IMR-90 (cell line): ENCODE measurements at regions not wholly inside any gene's neighbourhood (a gene's known extent, or its start where the extent isn't known, plus 50 kb on each side); places are given as distances from the start of the nearest gene placed in this dataset.

Experiments
- ATAC-seq: fragments of 200-7000 bp; cut with Tn5 transposase; 2 replicates; pipeline ENCODE4 v1.9.1; 2020; ENCODE audit warnings: low read depth, mild to moderate bottlenecking, moderate library complexity
- BruUV-seq: library from RNA; stranded (reverse); fragments of 400-500 nt; replicated peaks from 2 replicates; lab custom pipeline; 2021; lab: Mats Ljungman, UMichigan
- CTCF ChIA-PET: fragments of 300-600 bp; formaldehyde crosslinking; extraction: SDS; loops from one replicate; lab custom pipeline; 2021; ENCODE audit warnings: antibody characterized with exemption; lab: Yijun Ruan, JAX
- POLR2A ChIA-PET: fragments of 300-600 bp; sonication (Branson Sonifier 250); formaldehyde crosslinking; loops from one replicate; lab custom pipeline; 2022; ENCODE audit warnings: antibody characterized with exemption; ENCODE audit not compliant: unreplicated experiment; lab: Charles Lee
- DNase-seq: peaks from one replicate; pipeline ENCODE4 v3.0.0; 2013
- H2AFZ ChIP-seq: replicated peaks from 2 replicates; pipeline ENCODE3; 2013; ENCODE audit warnings: low read length, mild to moderate bottlenecking; ENCODE audit not compliant: poor library complexity
- H2AK5ac ChIP-seq: 2 replicates; pipeline ENCODE4 v1.6.1; 2013; ENCODE audit warnings: low read depth, low read length, inconsistent platforms
- H2AK9ac ChIP-seq: replicated peaks from 2 replicates; pipeline ENCODE3; 2013; ENCODE audit warnings: mild to moderate bottlenecking, low read depth, low read length, moderate library complexity; ENCODE audit not compliant: poor library complexity
- H2BK120ac ChIP-seq: 2 replicates; pipeline ENCODE4 v1.6.1; 2013; ENCODE audit warnings: low read depth, low read length, inconsistent platforms
- H2BK15ac ChIP-seq: 3 replicates; pipeline ENCODE4 v1.6.1; 2013; ENCODE audit warnings: low read depth, low read length, inconsistent platforms
- H2BK20ac ChIP-seq: 2 replicates; pipeline ENCODE4 v1.6.1; 2013; ENCODE audit warnings: low read depth, mild to moderate bottlenecking, inconsistent platforms, low read length, moderate library complexity
- H2BK5ac ChIP-seq: 2 replicates; pipeline ENCODE4 v1.6.1; 2013; ENCODE audit warnings: mild to moderate bottlenecking, low read depth, low read length, inconsistent platforms; ENCODE audit not compliant: poor library complexity, severe bottlenecking
- H3K14ac ChIP-seq: replicated peaks from 2 replicates; pipeline ENCODE4 v1.6.1; 2013; ENCODE audit warnings: low read depth, low read length, inconsistent platforms
- H3K18ac ChIP-seq: 2 replicates; pipeline ENCODE4 v1.6.1; 2013; ENCODE audit warnings: low read depth, low read length, control low read depth
- H3K23ac ChIP-seq: 2 replicates; pipeline ENCODE4 v1.6.1; 2013; ENCODE audit warnings: low read depth, low read length, inconsistent platforms
- H3K27ac ChIP-seq: 2 replicates; pipeline ENCODE4 v1.5.1; 2013; ENCODE audit warnings: mild to moderate bottlenecking, control low read depth, low read length; ENCODE audit not compliant: insufficient read depth
- H3K27me3 ChIP-seq: 2 replicates; pipeline ENCODE4 v1.6.1; 2013; ENCODE audit warnings: low read length; ENCODE audit not compliant: control insufficient read depth, insufficient read depth
- H3K36me3 ChIP-seq: 2 replicates; pipeline ENCODE4 v1.6.1; 2013; ENCODE audit warnings: low read length, mixed read lengths; ENCODE audit not compliant: control insufficient read depth, insufficient read depth
- H3K4ac ChIP-seq: 2 replicates; pipeline ENCODE4 v1.6.1; 2013; ENCODE audit warnings: low read depth, low read length, inconsistent platforms
- H3K4me1 ChIP-seq: 2 replicates; pipeline ENCODE4 v1.6.1; 2013; ENCODE audit warnings: low read length, mixed read lengths; ENCODE audit not compliant: control insufficient read depth, insufficient read depth
- H3K4me2 ChIP-seq: 2 replicates; pipeline ENCODE4 v1.6.1; 2013; ENCODE audit warnings: low read depth, mild to moderate bottlenecking, control low read depth, low read length, moderate library complexity
- H3K4me3 ChIP-seq: 2 replicates; pipeline ENCODE4 v1.5.1; 2013; ENCODE audit warnings: low read depth, mild to moderate bottlenecking, control low read depth, low read length, moderate library complexity; ENCODE audit not compliant: insufficient read depth
- H3K56ac ChIP-seq: 2 replicates; pipeline ENCODE4 v1.6.1; 2013; ENCODE audit warnings: low read length, inconsistent platforms; ENCODE audit not compliant: insufficient read depth; ENCODE audit errors: extremely low read depth
- H3K79me1 ChIP-seq, 2 experiments: 2 replicates each; pipeline ENCODE4 v1.6.1; 2013; ENCODE audit warnings: low read length in 2 of 2, inconsistent platforms in 1 of 2, low read depth in 1 of 2
- H3K9ac ChIP-seq: 2 replicates; pipeline ENCODE4 v1.6.1; 2013; ENCODE audit warnings: low read depth, low read length, control low read depth
- H3K9me1 ChIP-seq: 2 replicates; pipeline ENCODE4 v1.6.1; 2013; ENCODE audit warnings: low read length, inconsistent platforms; ENCODE audit not compliant: insufficient read depth
- H3K9me3 ChIP-seq: 2 replicates; pipeline ENCODE4 v1.6.1; 2013; ENCODE audit warnings: low read length; ENCODE audit not compliant: control insufficient read depth, insufficient read depth
- H4K20me1 ChIP-seq: 2 replicates; pipeline ENCODE4 v1.6.1; 2013; ENCODE audit warnings: low read length, inconsistent platforms; ENCODE audit not compliant: insufficient read depth
- H4K5ac ChIP-seq: 2 replicates; pipeline ENCODE4 v1.6.1; 2013; ENCODE audit warnings: mild to moderate bottlenecking, low read depth, low read length, control low read depth
- H4K8ac ChIP-seq, 2 experiments: 2 replicates each; pipeline ENCODE4 v1.6.1; 2013; ENCODE audit warnings: low read depth in 2 of 2, low read length in 2 of 2, control low read depth in 1 of 2, inconsistent platforms in 1 of 2
- H4K91ac ChIP-seq: 2 replicates; pipeline ENCODE4 v1.6.1; 2013; ENCODE audit warnings: low read depth, low read length, inconsistent platforms; ENCODE audit not compliant: insufficient read depth
- BHLHE40 ChIP-seq: fragments of 150-350 bp; IDR thresholded peaks from 2 replicates; pipeline ENCODE4 v1.6.1; 2016; ENCODE audit warnings: mild to moderate bottlenecking, low read depth, low read length
- CEBPB ChIP-seq: IDR thresholded peaks from 2 replicates; pipeline ENCODE4 v1.6.1; 2012; ENCODE audit warnings: low read depth, low read length, improper control_type of control experiment
- CHD1 ChIP-seq: IDR thresholded peaks from 2 replicates; pipeline ENCODE4 v1.6.1; 2012; ENCODE audit warnings: low read depth, low read length, improper control_type of control experiment
- FOS ChIP-seq: fragments of 150-350 bp; IDR thresholded peaks from 2 replicates; pipeline ENCODE4 v1.6.1; 2016; ENCODE audit warnings: low read depth, low read length
- MAFK ChIP-seq: IDR thresholded peaks from 2 replicates; pipeline ENCODE4 v1.6.1; 2012; ENCODE audit warnings: low read depth, low read length, improper control_type of control experiment
- MAZ ChIP-seq: IDR thresholded peaks from 2 replicates; pipeline ENCODE4 v1.6.1; 2012; ENCODE audit warnings: low read depth, mild to moderate bottlenecking, low read length, improper control_type of control experiment, moderate library complexity, borderline replicate concordance
- MXI1 ChIP-seq: IDR thresholded peaks from 2 replicates; pipeline ENCODE4 v1.6.1; 2012; ENCODE audit warnings: low read depth, mild to moderate bottlenecking, low read length, moderate library complexity, borderline replicate concordance
- NFE2L2 ChIP-seq: fragments of 150-350 bp; IDR thresholded peaks from 2 replicates; pipeline ENCODE4 v1.6.1; 2016; ENCODE audit warnings: low read depth, mild to moderate bottlenecking, low read length
- POLR2A ChIP-seq: IDR thresholded peaks from 2 replicates; pipeline ENCODE4 v1.6.1; 2012; ENCODE audit warnings: mild to moderate bottlenecking, low read depth, low read length
- RAD21 ChIP-seq: IDR thresholded peaks from 2 replicates; pipeline ENCODE4 v1.6.1; 2012; ENCODE audit warnings: low read length, improper control_type of control experiment
- RCOR1 ChIP-seq: IDR thresholded peaks from 2 replicates; pipeline ENCODE4 v1.6.1; 2012; ENCODE audit warnings: mild to moderate bottlenecking, low read length, improper control_type of control experiment; ENCODE audit not compliant: insufficient replicate concordance
- RFX5 ChIP-seq: IDR thresholded peaks from 2 replicates; pipeline ENCODE4 v1.8.0; 2012; ENCODE audit warnings: low read depth, mild to moderate bottlenecking, low read length, moderate library complexity
- SMC3 ChIP-seq: fragments of 150-350 bp; IDR thresholded peaks from 2 replicates; pipeline ENCODE4 v1.6.1; 2016; ENCODE audit warnings: low read depth, mild to moderate bottlenecking, antibody characterized with exemption, low read length, moderate library complexity
- WGBS, 2 experiments: methylation state at CpG; one replicate each; pipeline versions ENCODE4 v1.1.5 to v1.1.7; 2013; ENCODE audit warnings: missing lambda C conversion rate in 2 of 2; ENCODE audit not compliant: insufficient read length in 1 of 2; ENCODE audit errors: extremely low coverage in 2 of 2; 5-methylcytosine and 5-hydroxymethylcytosine counted together
- dilution Hi-C: fragments of 300-500 bp; cut with HindIII; formaldehyde crosslinking; loops from one replicate; pipeline ENCODE4 v1.14.3; 2018; ENCODE audit warnings: low sequenced_read_pairs; ENCODE audit not compliant: unreplicated experiment
- in situ Hi-C: fragments of 300-500 bp; cut with MboI; formaldehyde crosslinking; loops from 3 replicates; pipeline ENCODE4 v1.14.3; 2019; ENCODE audit warnings: low sequenced_read_pairs, inconsistent platforms, mixed read lengths
- intact Hi-C: fragments of 100-400 bp; cut with micrococcal nuclease; formaldehyde crosslinking; loops from 2 replicates; pipeline ENCODE4 v1.10.0; 2022
- TF ChIP-seq, protein P1 (sequence below): fragments of 150-350 bp; IDR thresholded peaks from 2 replicates; pipeline ENCODE4 v1.6.1; 2016; ENCODE audit warnings: low read depth, mild to moderate bottlenecking, low read length, moderate library complexity, borderline replicate concordance
- TF ChIP-seq, protein P2 (sequence below): conservative IDR thresholded peaks from 2 replicates; pipeline ENCODE4 v1.5.1; 2012; ENCODE audit warnings: mild to moderate bottlenecking, low read depth, low read length, improper control_type of control experiment
- TF ChIP-seq, protein P3 (sequence below): fragments of 150-350 bp; IDR thresholded peaks from 2 replicates; pipeline ENCODE4 v1.6.1; 2017; ENCODE audit warnings: mild to moderate bottlenecking, antibody characterized with exemption, low read length, low read depth

DNA sequence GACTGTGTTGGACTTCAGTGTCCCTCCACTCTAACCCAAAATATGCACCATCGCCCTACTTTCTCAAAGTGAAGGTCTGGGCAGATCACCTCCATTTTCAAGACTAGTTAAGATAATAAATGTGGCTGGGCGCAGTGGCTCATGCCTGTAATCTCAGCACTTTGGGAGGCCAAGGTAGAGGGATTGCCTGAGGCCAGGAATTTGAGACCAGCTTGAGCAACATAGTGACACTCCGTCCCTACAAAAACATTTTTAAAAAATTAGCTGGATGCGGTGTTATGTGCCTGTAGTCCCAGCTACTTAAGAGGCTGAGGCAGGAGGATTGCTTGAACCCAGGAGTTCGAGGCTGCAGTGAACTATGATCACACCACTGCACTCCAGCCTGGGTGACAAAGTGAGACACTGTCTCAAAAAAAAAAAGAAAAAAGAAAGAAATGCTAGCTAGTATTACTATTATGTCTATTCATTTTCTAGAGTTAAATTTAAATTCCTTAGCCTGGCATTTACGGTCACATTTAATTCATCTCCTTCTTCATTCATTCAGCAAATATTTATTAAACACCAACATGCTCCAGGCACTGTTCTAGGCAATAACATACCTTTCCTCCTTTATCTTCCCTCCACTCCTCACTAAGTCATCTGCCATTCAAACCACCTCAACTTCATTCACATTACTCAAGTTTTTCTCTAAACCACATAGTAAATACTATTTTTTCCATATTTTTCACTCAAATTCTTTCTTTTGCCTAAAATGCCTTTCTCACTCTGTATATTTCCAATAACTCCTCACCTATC, 96.1 kb upstream of the XYLT1 start:
- no TSS peak for BruUV-seq
- in situ Hi-C loops (no loop called here), dilution Hi-C loops (no loop called here), intact Hi-C loops (no loop called here)
- no peak for TF ChIP-seq FOS
- no peak for TF ChIP-seq POLR2A
- no peak for TF ChIP-seq BHLHE40
- TF ChIP-seq CHD1 = no peak
- TF ChIP-seq NFE2L2 = no peak
- no peak for TF ChIP-seq MAFK
- no peak for TF ChIP-seq RCOR1
- no peak for TF ChIP-seq SMC3
- no peak for TF ChIP-seq RFX5
- no peak for TF ChIP-seq MAZ
- TF ChIP-seq CEBPB = no peak
- TF ChIP-seq, protein P1, sequence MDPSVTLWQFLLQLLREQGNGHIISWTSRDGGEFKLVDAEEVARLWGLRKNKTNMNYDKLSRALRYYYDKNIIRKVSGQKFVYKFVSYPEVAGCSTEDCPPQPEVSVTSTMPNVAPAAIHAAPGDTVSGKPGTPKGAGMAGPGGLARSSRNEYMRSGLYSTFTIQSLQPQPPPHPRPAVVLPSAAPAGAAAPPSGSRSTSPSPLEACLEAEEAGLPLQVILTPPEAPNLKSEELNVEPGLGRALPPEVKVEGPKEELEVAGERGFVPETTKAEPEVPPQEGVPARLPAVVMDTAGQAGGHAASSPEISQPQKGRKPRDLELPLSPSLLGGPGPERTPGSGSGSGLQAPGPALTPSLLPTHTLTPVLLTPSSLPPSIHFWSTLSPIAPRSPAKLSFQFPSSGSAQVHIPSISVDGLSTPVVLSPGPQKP = no peak
- TF ChIP-seq, protein P2, sequence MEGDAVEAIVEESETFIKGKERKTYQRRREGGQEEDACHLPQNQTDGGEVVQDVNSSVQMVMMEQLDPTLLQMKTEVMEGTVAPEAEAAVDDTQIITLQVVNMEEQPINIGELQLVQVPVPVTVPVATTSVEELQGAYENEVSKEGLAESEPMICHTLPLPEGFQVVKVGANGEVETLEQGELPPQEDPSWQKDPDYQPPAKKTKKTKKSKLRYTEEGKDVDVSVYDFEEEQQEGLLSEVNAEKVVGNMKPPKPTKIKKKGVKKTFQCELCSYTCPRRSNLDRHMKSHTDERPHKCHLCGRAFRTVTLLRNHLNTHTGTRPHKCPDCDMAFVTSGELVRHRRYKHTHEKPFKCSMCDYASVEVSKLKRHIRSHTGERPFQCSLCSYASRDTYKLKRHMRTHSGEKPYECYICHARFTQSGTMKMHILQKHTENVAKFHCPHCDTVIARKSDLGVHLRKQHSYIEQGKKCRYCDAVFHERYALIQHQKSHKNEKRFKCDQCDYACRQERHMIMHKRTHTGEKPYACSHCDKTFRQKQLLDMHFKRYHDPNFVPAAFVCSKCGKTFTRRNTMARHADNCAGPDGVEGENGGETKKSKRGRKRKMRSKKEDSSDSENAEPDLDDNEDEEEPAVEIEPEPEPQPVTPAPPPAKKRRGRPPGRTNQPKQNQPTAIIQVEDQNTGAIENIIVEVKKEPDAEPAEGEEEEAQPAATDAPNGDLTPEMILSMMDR = no peak
- TF ChIP-seq RAD21 = no peak
- TF ChIP-seq MXI1 = no peak
- TF ChIP-seq, protein P3, sequence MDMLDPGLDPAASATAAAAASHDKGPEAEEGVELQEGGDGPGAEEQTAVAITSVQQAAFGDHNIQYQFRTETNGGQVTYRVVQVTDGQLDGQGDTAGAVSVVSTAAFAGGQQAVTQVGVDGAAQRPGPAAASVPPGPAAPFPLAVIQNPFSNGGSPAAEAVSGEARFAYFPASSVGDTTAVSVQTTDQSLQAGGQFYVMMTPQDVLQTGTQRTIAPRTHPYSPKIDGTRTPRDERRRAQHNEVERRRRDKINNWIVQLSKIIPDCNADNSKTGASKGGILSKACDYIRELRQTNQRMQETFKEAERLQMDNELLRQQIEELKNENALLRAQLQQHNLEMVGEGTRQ = no peak
- Histone ChIP-seq H4K20me1 (no peaks in the 10 kb centered on the region), H2AFZ (no peak overlapping the region), H4K5ac (no peak overlapping the region), H3K18ac (no peak overlapping the region), H2BK120ac (no peak overlapping the region), H4K8ac (no peak overlapping the region), H4K91ac (no peak overlapping the region), H3K4me3 (no peak overlapping the region), H2AK9ac (no peak overlapping the region), H3K27me3 (peaks cover 9% of the 10 kb centered on the region), H3K9me3 (no peaks in the 10 kb centered on the region), H3K56ac (no peak overlapping the region), H3K23ac (no peak overlapping the region), H3K4me2 (no peak overlapping the region), H2BK15ac (no peak overlapping the region), H3K4ac (no peak overlapping the region), H3K14ac (no peak overlapping the region), H3K79me1 (no peaks in the 10 kb centered on the region), H3K4me1 (no peaks in the 10 kb centered on the region), H3K9ac (no peak overlapping the region), H2BK5ac (no peak overlapping the region), H3K27ac (no peak overlapping the region), H3K36me3 (no peaks in the 10 kb centered on the region), H3K9me1 (no peaks in the 10 kb centered on the region), H2AK5ac (no peak overlapping the region), H2BK20ac (no peak overlapping the region)
- ChIA-PET CTCF (interaction anchor here (1.4 kb wide), 1 partner anchor 10 kb away, joined by 4 read pairs; no protein-coding TSS in a partner anchor), POLR2A (no interaction called here)
- DNase-seq = no peak
- no peak for ATAC-seq
- WGBS, 2 experiments = no CpG with 5 or more reads among the region's 6 CpGs
